BE2C (cell line): ENCODE measurements at regions not wholly inside any gene's neighbourhood (a gene's known extent, or its start where the extent isn't known, plus 50 kb on each side); places are given as distances from the start of the nearest gene placed in this dataset.

Experiments
- DNase-seq: peaks from one replicate; pipeline ENCODE4 v3.0.0-alpha.2; 2020
- H3K27me3 ChIP-seq: fragments of 250-450 bp; sonication (Bioruptor Pico); 2 replicates; pipeline ENCODE4 v1.5.1; 2020; ENCODE audit warnings: mild to moderate bottlenecking
- H3K36me3 ChIP-seq: fragments of 250-450 bp; sonication (Bioruptor Pico); 2 replicates; pipeline ENCODE4 v1.5.1; 2020; ENCODE audit warnings: mild to moderate bottlenecking
- H3K4me1 ChIP-seq: fragments of 250-450 bp; sonication (Bioruptor Pico); 2 replicates; pipeline ENCODE4 v1.5.1; 2020
- H3K4me3 ChIP-seq: 2 replicates; pipeline ENCODE4 v1.5.1; 2011; ENCODE audit warnings: low read depth, low read length
- H3K9me3 ChIP-seq: fragments of 250-450 bp; sonication (Bioruptor Pico); 2 replicates; pipeline ENCODE4 v1.5.1; 2020
- TF ChIP-seq, protein P1 (sequence below): IDR thresholded peaks from 2 replicates; pipeline ENCODE4 v1.5.1; 2012; ENCODE audit warnings: mild to moderate bottlenecking, low read depth, low read length

DNA sequence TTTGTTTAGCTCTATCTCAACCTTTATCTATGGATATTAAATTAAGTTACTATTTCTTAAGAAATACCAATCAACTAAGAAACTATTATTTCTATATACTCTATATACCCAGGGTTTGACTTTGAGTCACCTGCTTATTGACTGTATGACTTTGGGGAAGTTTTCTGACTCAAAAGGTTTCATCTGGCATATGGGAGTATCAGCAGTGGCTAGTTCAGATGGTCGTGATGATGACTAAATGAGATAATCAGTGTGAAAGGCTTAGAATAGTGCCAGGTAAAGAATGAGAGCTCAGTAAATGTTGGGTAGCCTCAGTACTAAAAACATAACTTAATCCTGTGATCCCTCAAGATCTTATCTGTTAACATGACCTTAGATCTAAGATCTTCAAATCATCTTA, 179.7 kb upstream of the ISL1 start:
- no peak for DNase-seq
- H3K27me3 ChIP-seq = no peaks in the 10 kb centered on the region
- H3K4me3 ChIP-seq = no peak overlapping the region
- no peaks in the 10 kb centered on the region for H3K9me3 ChIP-seq
- TF ChIP-seq, protein P1, sequence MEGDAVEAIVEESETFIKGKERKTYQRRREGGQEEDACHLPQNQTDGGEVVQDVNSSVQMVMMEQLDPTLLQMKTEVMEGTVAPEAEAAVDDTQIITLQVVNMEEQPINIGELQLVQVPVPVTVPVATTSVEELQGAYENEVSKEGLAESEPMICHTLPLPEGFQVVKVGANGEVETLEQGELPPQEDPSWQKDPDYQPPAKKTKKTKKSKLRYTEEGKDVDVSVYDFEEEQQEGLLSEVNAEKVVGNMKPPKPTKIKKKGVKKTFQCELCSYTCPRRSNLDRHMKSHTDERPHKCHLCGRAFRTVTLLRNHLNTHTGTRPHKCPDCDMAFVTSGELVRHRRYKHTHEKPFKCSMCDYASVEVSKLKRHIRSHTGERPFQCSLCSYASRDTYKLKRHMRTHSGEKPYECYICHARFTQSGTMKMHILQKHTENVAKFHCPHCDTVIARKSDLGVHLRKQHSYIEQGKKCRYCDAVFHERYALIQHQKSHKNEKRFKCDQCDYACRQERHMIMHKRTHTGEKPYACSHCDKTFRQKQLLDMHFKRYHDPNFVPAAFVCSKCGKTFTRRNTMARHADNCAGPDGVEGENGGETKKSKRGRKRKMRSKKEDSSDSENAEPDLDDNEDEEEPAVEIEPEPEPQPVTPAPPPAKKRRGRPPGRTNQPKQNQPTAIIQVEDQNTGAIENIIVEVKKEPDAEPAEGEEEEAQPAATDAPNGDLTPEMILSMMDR = no peak
- H3K36me3 ChIP-seq = no peaks in the 10 kb centered on the region
- peaks cover 10% of the 10 kb centered on the region for H3K4me1 ChIP-seq

DNA sequence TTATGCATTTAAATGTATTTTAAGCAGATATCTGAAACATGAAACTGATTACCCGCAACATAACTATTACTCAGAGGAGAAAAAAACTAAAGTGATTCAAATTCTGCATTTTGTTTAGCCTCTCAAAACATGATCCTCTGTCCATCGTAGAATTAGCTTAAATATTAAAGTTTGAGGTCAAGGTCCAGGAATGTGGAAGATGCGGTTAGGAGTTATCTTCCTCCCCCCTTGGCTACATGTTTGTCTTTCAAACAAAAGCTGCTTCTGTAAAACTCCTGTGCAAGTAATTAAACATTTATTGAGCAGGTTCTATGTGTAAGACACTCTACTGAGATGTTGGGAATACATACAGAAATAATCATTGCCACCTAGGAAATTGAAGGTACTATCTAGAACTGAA, 175.0 kb upstream of the ISL1 start:
- no peak for DNase-seq
- TF ChIP-seq, protein P1 = no peak
- no peak overlapping the region for H3K4me3 ChIP-seq
- H3K9me3 ChIP-seq = no peaks in the 10 kb centered on the region
- no peaks in the 10 kb centered on the region for H3K27me3 ChIP-seq
- no peaks in the 10 kb centered on the region for H3K36me3 ChIP-seq
- no peaks in the 10 kb centered on the region; the same call in 1 of the 2 replicates for H3K4me1 ChIP-seq

DNA sequence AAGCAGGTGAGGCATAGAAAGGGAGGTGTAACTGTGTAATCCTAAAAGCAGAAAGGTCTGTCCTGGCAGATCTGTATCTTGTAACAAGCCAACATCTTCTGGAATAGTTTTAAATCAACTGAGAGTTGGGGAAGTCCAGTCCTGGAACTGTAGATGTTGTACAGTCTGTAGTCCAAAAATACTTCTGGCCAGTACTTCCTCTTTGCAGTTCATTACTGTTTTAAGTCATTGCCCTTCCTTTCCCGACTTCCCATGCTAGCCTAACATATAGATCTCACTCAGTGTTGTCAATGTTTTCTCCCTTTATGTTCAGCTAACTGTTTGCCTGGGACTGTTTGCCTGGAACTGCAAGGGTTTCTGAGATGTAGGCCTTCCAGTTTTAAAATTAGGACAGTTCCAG, 168.5 kb upstream of the ISL1 start:
- Histone ChIP-seq H3K36me3 (no peaks in the 10 kb centered on the region), H3K9me3 (no peaks in the 10 kb centered on the region; the same call in 1 of the 2 replicates), H3K27me3 (no peaks in the 10 kb centered on the region), H3K4me1 (no peaks in the 10 kb centered on the region), H3K4me3 (no peak overlapping the region)
- DNase-seq = no peak
- TF ChIP-seq, protein P1 = no peak

- DNase-seq = peak; percentile 24
- TF ChIP-seq, protein P1 = no peak
- no peaks in the 10 kb centered on the region for H3K9me3 ChIP-seq
- H3K4me1 ChIP-seq = peaks cover 4% of the 10 kb centered on the region
- no peaks in the 10 kb centered on the region for H3K36me3 ChIP-seq
- no peaks in the 10 kb centered on the region for H3K27me3 ChIP-seq
- no peak overlapping the region for H3K4me3 ChIP-seq
Measured at GRCh38 chr5:51225789-51226742, 157.2 kb upstream of the ISL1 start.

- TF ChIP-seq, protein P1 = no peak
- Histone ChIP-seq H3K36me3 (no peaks in the 10 kb centered on the region), H3K27me3 (no peaks in the 10 kb centered on the region), H3K9me3 (no peaks in the 10 kb centered on the region), H3K4me1 (peaks cover 4% of the 10 kb centered on the region), H3K4me3 (no peak overlapping the region)
- DNase-seq = no peak
Measured at GRCh38 chr5:51227963-51228470, 155.2 kb upstream of the ISL1 start.

DNA sequence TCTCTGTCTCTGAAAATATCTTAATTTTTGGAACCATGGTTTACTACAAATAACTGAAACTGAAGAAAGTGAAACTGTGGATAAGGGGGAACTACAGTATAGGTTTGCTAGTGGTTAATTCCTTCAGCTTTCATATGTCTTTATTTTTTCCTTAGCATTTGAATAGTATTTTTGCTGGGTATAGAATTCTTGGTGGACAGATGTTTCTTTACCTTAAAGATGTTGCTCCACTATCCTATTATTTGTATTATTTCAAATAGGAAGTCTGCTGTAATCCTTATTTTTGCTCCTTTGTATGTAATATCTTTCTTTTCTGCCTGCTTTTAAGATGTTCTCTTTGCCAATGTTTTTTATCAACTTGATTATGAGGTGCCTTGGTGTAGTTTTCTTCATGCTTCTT, 152.9 kb upstream of the ISL1 start:
- H3K27me3 ChIP-seq = no peaks in the 10 kb centered on the region
- H3K36me3 ChIP-seq = no peaks in the 10 kb centered on the region
- DNase-seq = no peak
- no peaks in the 10 kb centered on the region for H3K9me3 ChIP-seq
- no peak overlapping the region for H3K4me3 ChIP-seq
- peaks cover 4% of the 10 kb centered on the region for H3K4me1 ChIP-seq
- TF ChIP-seq, protein P1 = no peak
